ENCODE measurements at regions not wholly inside any gene's neighbourhood (a gene's known extent, or its start where the extent isn't known, plus 50 kb on each side); places are given as distances from the start of the nearest gene placed in this dataset.

GRCh38 chr6:12446394-12446793 lies 156.2 kb downstream of the EDN1 start:
- BruUV-seq (replicated peaks), result no TSS peak
- Mint-ChIP-seq H3K27me3 (ENCODE audit: insufficient read depth, unreplicated experiment) (no peaks in the 10 kb centered on the region), H3K36me3 (ENCODE audit: insufficient read depth, unreplicated experiment) (no peaks in the 10 kb centered on the region), H3K4me3 (ENCODE audit: unreplicated experiment) (no peak overlapping the region), H3K9me3 (ENCODE audit: unreplicated experiment) (no peaks in the 10 kb centered on the region), H3K4me1 (ENCODE audit: insufficient read depth, unreplicated experiment) (no peaks in the 10 kb centered on the region), H3K27ac (ENCODE audit: low read depth, unreplicated experiment) (no peak overlapping the region)
- no peak for DNase-seq (ENCODE audit: unreplicated experiment)
- POLR2A ChIA-PET, result no interaction called here
- intact Hi-C loops (cut with micrococcal nuclease), result no loop called here
- no peak for TF ChIP-seq CTCF (IDR thresholded peaks at IDR 0.05; ENCODE audit: unreplicated experiment)
- CTCF ChIA-PET, result interaction anchor here (0.6 kb wide), 1 partner anchor 372 kb away, joined by 3 read pairs; no protein-coding TSS in a partner anchor

- intact Hi-C loops (cut with micrococcal nuclease), result no loop called here
- no peak for DNase-seq (ENCODE audit: unreplicated experiment)
- no peak for TF ChIP-seq CTCF (IDR thresholded peaks at IDR 0.05; ENCODE audit: unreplicated experiment)
- ChIA-PET CTCF (no interaction called here), POLR2A (no interaction called here)
- H3K36me3 Mint-ChIP-seq (ENCODE audit: insufficient read depth, unreplicated experiment), result no peaks in the 10 kb centered on the region
- H3K4me1 Mint-ChIP-seq (ENCODE audit: insufficient read depth, unreplicated experiment), result no peaks in the 10 kb centered on the region
- peaks cover 13% of the 10 kb centered on the region for H3K9me3 Mint-ChIP-seq (ENCODE audit: unreplicated experiment)
- H3K27me3 Mint-ChIP-seq (ENCODE audit: insufficient read depth, unreplicated experiment), result no peaks in the 10 kb centered on the region
- H3K27ac Mint-ChIP-seq (ENCODE audit: low read depth, unreplicated experiment), result no peak overlapping the region
- no TSS peak for BruUV-seq (replicated peaks)
- no peak overlapping the region for H3K4me3 Mint-ChIP-seq (ENCODE audit: unreplicated experiment)
These were observed 159.3 kb downstream of the EDN1 start for GRCh38 chr6:12449447-12449846.

- H3K27ac Mint-ChIP-seq (ENCODE audit: low read depth, unreplicated experiment), result no peak overlapping the region
- no peak for TF ChIP-seq CTCF (IDR thresholded peaks at IDR 0.05; ENCODE audit: unreplicated experiment)
- H3K27me3 Mint-ChIP-seq (ENCODE audit: insufficient read depth, unreplicated experiment), result no peaks in the 10 kb centered on the region
- ChIA-PET CTCF (no interaction called here), POLR2A (interaction anchor here (0.7 kb wide), 1 partner anchor 12 kb away, joined by 3 read pairs; no protein-coding TSS in a partner anchor)
- no peaks in the 10 kb centered on the region for H3K36me3 Mint-ChIP-seq (ENCODE audit: insufficient read depth, unreplicated experiment)
- no TSS peak for BruUV-seq (replicated peaks)
- H3K4me3 Mint-ChIP-seq (ENCODE audit: unreplicated experiment), result no peak overlapping the region
- peaks cover 13% of the 10 kb centered on the region for H3K9me3 Mint-ChIP-seq (ENCODE audit: unreplicated experiment)
- H3K4me1 Mint-ChIP-seq (ENCODE audit: insufficient read depth, unreplicated experiment), result no peaks in the 10 kb centered on the region
- no peak for DNase-seq (ENCODE audit: unreplicated experiment)
- intact Hi-C loops (cut with micrococcal nuclease), result no loop called here
These were observed 160.3 kb downstream of the EDN1 start for GRCh38 chr6:12450467-12450866.

- DNase-seq (ENCODE audit: unreplicated experiment), result no peak
- Mint-ChIP-seq H3K4me3 (ENCODE audit: unreplicated experiment) (no peak overlapping the region), H3K36me3 (ENCODE audit: insufficient read depth, unreplicated experiment) (no peaks in the 10 kb centered on the region), H3K4me1 (ENCODE audit: insufficient read depth, unreplicated experiment) (peaks cover 6% of the 10 kb centered on the region), H3K27ac (ENCODE audit: low read depth, unreplicated experiment) (no peak overlapping the region), H3K27me3 (ENCODE audit: insufficient read depth, unreplicated experiment) (no peaks in the 10 kb centered on the region), H3K9me3 (ENCODE audit: unreplicated experiment) (peaks cover 13% of the 10 kb centered on the region)
- intact Hi-C loops (cut with micrococcal nuclease), result no loop called here
- no peak for TF ChIP-seq CTCF (IDR thresholded peaks at IDR 0.05; ENCODE audit: unreplicated experiment)
- no TSS peak for BruUV-seq (replicated peaks)
- ChIA-PET POLR2A (no interaction called here), CTCF (no interaction called here)
These were observed 166.2 kb downstream of the EDN1 start for GRCh38 chr6:12456343-12456742.
